ENCODE measurements at regions not wholly inside any gene's neighbourhood (a gene's known extent, or its start where the extent isn't known, plus 50 kb on each side); places are given as distances from the start of the nearest gene placed in this dataset.

GRCh38 chr3:72213296-72214065, 428.5 kb upstream of the PROK2 start:
- no peak for DNase-seq

DNA sequence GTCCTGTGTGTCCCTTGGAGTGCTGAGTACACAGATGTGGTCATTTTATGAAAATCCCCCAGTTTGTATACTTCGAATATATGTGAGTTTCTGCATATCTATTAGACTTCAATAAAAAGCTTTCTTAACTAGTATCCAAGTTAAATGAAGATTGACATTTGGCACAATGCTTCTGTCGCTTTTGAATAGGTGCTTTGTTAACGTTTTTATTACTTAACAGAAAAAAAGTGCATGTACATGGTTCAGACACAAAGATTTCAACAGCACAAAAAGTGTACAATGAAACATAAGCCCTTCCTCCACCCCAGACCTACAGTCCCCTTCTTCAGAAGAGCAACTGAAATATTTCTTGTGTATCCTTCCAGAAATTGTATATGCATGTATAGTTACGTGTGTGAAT, 427.4 kb upstream of the PROK2 start:
- DNase-seq, result no peak

DNA sequence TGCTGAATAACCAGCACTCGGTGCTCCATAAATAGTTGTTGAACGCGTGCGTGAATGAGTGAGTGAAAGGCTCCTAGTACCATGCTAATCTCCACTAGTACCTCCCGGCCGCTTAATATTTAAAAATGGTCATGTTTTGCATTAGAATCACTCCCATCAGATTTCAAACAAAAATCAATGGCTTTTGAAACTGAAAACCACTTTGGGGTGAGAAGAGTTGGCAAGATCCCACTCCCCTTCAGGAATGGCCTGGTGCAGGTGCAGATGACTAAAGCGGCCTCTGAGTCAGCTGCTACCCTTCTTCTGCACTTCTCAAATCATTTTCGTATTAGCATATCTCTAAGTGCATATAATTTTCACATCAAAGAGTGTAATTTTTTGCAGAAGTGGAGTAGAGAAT, 425.3 kb upstream of the PROK2 start:
- no peak for DNase-seq

GRCh38 chr3:72205297-72205826, 420.4 kb upstream of the PROK2 start:
- DNase-seq, result no peak

DNA sequence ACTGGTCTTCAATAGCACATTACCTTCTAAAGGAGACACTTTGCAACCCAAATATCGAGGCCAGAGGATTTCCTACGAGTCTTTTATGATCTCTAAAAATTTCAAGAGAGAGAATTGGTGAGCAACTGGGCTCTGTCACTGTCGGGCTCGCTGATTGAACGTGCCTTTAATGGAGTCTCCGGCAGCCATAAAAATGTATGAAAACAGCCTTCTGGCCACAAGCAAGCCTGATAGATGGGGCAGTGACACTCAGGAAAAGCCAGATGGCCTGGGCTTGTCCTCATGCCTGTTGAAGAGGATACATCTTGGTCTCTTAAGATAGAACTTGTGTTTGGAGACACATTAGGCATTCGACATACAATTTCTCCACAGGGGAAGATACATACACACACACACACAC, 419.5 kb upstream of the PROK2 start:
- DNase-seq, result no peak

DNA sequence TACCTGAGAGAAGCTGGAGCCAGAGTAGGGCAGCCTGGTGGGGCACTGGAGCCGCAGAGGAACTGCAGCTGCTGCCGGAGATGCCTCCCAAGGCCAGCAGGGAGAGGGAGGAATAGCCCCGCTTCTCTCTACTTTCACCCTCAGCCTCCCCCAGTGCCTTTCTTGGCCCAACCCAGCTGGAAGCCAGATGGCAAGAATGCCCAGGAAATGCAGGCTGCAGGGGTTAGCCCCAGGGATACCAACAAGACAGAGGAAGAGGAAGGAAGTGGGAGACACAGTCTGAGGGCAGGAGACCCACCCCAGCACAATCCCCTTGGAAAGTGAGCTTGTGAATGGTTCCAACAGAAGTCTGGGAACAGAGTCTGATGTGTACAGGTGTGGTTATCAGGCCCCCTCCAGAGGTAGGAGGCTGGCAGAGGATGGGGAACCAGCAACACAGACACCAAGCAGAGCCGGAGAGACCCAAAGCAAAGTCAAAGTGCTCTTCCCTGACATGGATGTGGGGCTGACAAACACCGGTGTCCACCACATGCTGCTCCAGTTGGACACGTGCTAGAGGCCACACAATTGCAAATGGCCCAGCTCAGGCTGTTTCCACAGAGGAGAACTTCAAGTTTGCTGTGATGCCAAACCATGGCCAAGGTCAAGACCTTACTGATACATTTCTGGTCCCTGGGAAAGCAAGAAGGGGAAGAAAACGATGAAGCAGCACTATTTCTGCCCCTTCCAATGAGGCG, 418.8 kb upstream of the PROK2 start:
- DNase-seq, result no peak

GRCh38 chr3:72203105-72203504, 418.2 kb upstream of the PROK2 start:
- no peak for DNase-seq

DNA sequence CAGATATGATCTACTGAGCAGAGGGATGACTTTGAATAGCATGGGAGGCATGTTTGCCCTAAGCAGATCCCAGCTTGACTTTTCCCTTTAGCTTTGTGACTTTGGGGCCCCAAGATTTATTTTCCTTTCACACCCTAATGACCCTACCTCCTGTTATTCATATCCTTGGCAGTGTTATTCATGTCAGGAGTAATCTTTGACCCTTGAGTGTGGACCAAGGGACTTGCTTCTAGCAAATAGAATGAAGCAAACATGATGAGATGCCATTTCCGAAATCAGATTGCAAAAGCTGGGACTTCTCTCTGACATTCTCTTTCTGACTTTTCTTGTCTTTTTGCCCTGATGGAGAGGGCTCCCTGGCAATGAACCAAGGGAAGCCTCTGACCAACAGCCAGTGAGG, 415.4 kb upstream of the PROK2 start:
- DNase-seq, result no peak

- no peak for DNase-seq
These were observed 414.6 kb upstream of the PROK2 start for GRCh38 chr3:72199530-72199929.

DNA sequence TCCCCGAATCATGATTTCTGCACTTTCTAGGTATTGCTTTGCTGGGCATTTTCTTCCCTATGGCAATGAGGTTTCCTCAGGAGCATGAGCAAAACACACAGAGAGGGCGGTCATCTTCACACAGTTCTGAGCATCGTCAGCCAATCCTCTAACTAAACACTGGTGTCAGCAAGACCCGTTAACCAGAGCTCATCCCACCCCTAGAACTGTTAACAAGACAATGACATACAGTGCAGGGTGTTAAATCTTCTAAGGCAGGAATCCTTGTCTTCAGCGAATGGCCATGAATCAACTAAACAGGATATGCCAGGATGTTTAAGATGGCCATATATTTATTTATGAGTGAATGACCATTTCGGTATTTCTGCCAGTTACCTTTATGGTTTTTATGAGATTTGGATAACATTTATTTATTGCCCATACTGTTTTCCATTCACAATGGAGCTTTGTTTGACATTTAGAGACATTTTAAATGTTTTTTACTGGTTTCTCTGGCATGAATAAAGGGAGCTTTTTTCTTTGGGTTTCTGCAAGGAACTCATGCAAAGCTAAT, 411.5 kb upstream of the PROK2 start:
- DNase-seq, result no peak

DNA sequence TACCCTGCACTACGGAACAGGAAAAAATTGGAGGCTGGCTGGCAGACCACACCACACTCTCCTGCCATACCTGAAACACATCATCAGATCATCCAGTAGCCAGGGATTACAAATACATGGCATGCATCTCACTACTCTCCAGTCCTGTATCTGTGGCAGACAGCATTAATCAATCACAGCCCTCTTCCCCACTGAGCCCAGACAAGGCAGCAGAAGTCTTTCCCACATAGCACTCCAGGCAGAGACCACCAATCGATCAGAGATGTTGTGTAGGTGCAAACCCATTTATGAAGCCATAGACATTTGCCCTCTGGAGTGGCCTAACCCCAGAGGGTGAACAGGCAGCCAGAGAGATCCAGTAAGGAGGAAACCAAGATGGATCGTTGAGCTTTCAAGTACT, 410.9 kb upstream of the PROK2 start:
- DNase-seq, result no peak

- DNase-seq, result no peak
These were observed 409.5 kb upstream of the PROK2 start for GRCh38 chr3:72194458-72194857.

GRCh38 chr3:72193771-72194430, 409.0 kb upstream of the PROK2 start:
- no peak for DNase-seq

GRCh38 chr3:72192572-72192971, 407.6 kb upstream of the PROK2 start:
- no peak for DNase-seq

DNA sequence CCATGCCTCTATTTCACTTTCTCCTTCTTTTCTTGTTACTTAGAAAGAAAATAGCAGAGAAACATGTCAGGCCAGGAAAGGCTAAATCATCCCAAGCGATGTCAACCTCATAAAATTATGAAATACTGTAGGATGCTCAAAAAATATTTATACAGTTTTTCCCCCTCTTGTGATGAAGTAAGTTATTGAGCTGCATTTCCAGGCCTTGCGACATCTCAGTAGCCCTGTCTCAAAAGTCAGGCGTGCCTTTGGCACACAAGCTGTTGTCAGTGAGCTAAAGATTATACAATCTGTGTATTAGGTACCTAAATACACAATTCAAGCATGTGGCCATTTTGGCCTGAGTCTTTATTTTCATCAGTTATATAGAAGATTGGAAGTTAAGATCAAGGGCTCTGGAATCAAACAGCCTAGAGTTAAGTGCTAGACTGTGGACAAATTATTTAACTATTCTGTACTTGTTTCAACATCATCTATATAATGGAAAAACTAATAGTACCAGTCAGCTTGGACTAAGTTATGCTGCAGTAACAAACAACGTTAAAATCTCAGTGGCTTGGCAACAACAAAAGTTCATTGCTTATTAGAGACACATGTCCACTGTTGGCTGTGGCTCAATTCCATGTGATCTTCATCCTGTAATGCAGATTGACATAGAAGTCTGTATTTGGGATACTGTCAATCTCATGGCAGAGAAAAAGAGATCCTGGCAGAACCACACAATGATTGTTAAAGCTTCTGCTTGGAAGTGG, 406.4 kb upstream of the PROK2 start:
- no peak for DNase-seq

DNA sequence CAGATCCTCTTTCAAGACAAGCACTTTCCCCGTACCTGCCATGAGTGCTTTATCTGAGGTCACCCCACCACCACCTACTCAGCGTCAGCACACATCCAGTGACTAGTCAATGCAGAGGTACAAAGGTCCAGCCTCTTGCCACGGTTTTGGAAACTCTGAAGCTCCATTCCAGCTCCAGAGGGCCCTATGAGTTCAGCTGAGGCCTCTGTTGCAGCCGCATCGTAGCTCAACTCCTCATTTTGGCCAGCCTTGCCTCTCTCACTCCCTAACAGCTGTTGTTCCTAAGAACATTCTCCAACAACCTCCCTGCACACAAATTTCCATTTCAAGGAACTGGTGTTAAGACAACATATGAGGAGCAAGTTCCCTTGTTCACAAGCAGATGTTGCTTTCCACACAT, 405.1 kb upstream of the PROK2 start:
- no peak for DNase-seq

- DNase-seq, result no peak
These were observed 404.4 kb upstream of the PROK2 start for GRCh38 chr3:72189339-72189738.

DNA sequence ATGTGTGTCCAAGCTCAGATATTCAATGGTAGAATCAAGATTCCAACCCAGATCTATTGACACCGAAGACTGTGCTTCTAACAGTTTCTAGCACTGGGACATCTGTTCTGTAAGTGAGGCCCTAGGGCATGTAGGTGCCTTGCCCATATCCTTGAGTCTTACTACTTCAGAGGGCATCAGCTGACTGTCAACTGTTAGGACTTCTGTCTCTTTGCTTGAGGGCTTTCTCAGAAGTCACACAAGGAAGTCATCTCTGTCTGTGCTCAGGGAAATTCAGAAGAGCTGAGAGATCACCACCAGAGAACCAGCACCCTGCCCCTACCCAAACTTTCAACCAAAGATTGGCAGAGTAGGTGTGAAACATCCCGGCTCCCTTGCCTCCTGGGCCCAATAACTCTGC, 403.6 kb upstream of the PROK2 start:
- no peak for DNase-seq

GRCh38 chr3:72187131-72187530, 402.2 kb upstream of the PROK2 start:
- no peak for DNase-seq

GRCh38 chr3:72186400-72186855, 401.5 kb upstream of the PROK2 start:
- no peak for DNase-seq

GRCh38 chr3:72185549-72186399, 400.8 kb upstream of the PROK2 start:
- no peak for DNase-seq

DNA sequence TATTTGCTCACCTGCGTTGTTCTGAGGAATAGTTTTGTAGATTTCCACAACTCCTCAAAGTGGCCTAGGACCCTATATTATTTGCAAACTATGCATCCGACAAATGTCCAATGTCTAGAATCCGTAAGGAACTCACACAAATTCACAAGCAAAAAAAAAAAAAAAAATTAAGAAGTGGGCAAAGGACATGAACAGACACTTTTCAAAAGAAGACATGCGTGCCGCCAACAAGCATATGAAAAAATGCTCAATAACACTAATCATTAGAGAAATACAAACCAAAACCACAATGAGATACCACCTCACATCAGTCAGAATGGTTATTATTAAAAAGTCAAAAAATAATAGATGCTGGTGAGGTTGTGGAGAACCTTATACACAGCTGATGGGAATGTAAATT, 398.5 kb upstream of the PROK2 start:
- DNase-seq, result no peak

All from 8988T (cell line).